Coronary artery (tissue), 2 donors: ENCODE measurements at regions not wholly inside any gene's neighbourhood (a gene's known extent, or its start where the extent isn't known, plus 50 kb on each side); places are given as distances from the start of the nearest gene placed in this dataset.

ENCODE experiments used
- DNase-seq: peaks from one replicate; pipeline ENCODE4 v3.0.0-alpha.2; 2017; ENCODE audit warnings: low spot score
- H3K27ac ChIP-seq, 2 donors: fragments of 200-600 bp; sonication (generic); one replicate each; pipeline ENCODE4 v1.5.1; 2016 to 2019
- H3K4me3 ChIP-seq: fragments of 200-600 bp; sonication (generic); 2 replicates; pipeline ENCODE4 v1.5.1; 2016; ENCODE audit warnings: mild to moderate bottlenecking, moderate library complexity
- CTCF ChIP-seq: fragments of 200-600 bp; sonication (generic); IDR thresholded peaks from one replicate; pipeline ENCODE4 v1.5.1; 2019; ENCODE audit warnings: antibody characterized with exemption

- H3K27ac ChIP-seq: no peak overlapping the region
- DNase-seq: no peak
- TF ChIP-seq CTCF: no peak
These were observed 645.8 kb downstream of the CENPC start for GRCh38 chr4:66899422-66900065.

GRCh38 chr4:66893807-66894206 is 651.5 kb downstream of the CENPC start:
- H3K4me3 ChIP-seq: no peak overlapping the region
- DNase-seq: no peak
- no peak for TF ChIP-seq CTCF
- H3K27ac ChIP-seq: no peak overlapping the region

More at GRCh38 chr4:66899422-66900065, 645.8 kb downstream of the CENPC start:
- no peak overlapping the region for H3K4me3 ChIP-seq

- Histone ChIP-seq H3K4me3 (no peak overlapping the region), H3K27ac (no peak overlapping the region)
- DNase-seq: no peak
- TF ChIP-seq CTCF: no peak
These were observed 658.2 kb downstream of the CENPC start for GRCh38 chr4:66887061-66887460.

- TF ChIP-seq CTCF: no peak
- DNase-seq: no peak
These were observed 659.7 kb downstream of the CENPC start for GRCh38 chr4:66885501-66886165.

GRCh38 chr4:66876946-66877345 is 668.4 kb downstream of the CENPC start:
- no peak for TF ChIP-seq CTCF
- no peak for DNase-seq
- Histone ChIP-seq H3K4me3 (no peak overlapping the region), H3K27ac (no peak overlapping the region)

More at GRCh38 chr4:66885501-66886165, 659.7 kb downstream of the CENPC start:
- Histone ChIP-seq H3K4me3 (no peak overlapping the region), H3K27ac (no peak overlapping the region)

GRCh38 chr4:66872661-66873060 is 672.6 kb downstream of the CENPC start:
- no peak for DNase-seq
- Histone ChIP-seq H3K4me3 (no peak overlapping the region), H3K27ac (no peak overlapping the region)
- TF ChIP-seq CTCF: no peak

- DNase-seq: no peak
- Histone ChIP-seq H3K27ac (no peak overlapping the region), H3K4me3 (no peak overlapping the region)
- no peak for TF ChIP-seq CTCF
These were observed 681.8 kb downstream of the CENPC start for GRCh38 chr4:66863481-66863880.
